ENCODE measurements at regions not wholly inside any gene's neighbourhood (a gene's known extent, or its start where the extent isn't known, plus 50 kb on each side); places are given as distances from the start of the nearest gene placed in this dataset.

- Histone ChIP-seq H3K4me1 (ENCODE audit: insufficient read depth, low read length) (no peaks in the 10 kb centered on the region), H4K20me1 (ENCODE audit: insufficient read depth, low read length) (no peaks in the 10 kb centered on the region), H3K4me3 (ENCODE audit: low read depth in 1 of 2, low read length in 2 of 2) (no peak overlapping the region), H3K27me3 (ENCODE audit: insufficient read depth, low read length, poor library complexity) (peaks cover 8% of the 10 kb centered on the region), H3K9me3 (ENCODE audit: insufficient read depth, low read length, severe bottlenecking) (no peaks in the 10 kb centered on the region), H3K4me2 (ENCODE audit: insufficient read depth, low read length) (no peak overlapping the region), H3K79me2 (ENCODE audit: insufficient read depth, low read length) (no peaks in the 10 kb centered on the region), H3K36me3 (ENCODE audit: insufficient read depth, low read length) (no peaks in the 10 kb centered on the region), H2AFZ (ENCODE audit: low read depth, low read length) (no peak overlapping the region), H3K9ac (ENCODE audit: low read depth, low read length) (no peak overlapping the region), H3K27ac (ENCODE audit: low read length) (no peak overlapping the region)
- ATAC-seq (ENCODE audit: insufficient read depth, low read depth) (no peak), DNase-seq (no peak)
- TF ChIP-seq EZH2 (IDR thresholded peaks at IDR 0.05; ENCODE audit: borderline replicate concordance, low read depth, low read length, severe bottlenecking) (no peak), CTCF (IDR thresholded peaks at IDR 0.05; ENCODE audit: borderline replicate concordance, extremely low read depth, low read length, poor library complexity, severe bottlenecking) (no peak)
Measured at GRCh38 chr14:36426113-36426512, 93.9 kb downstream of the NKX2-1 start.

- Histone ChIP-seq H3K27me3 (ENCODE audit: insufficient read depth, low read length, poor library complexity) (peaks cover 8% of the 10 kb centered on the region), H3K36me3 (ENCODE audit: insufficient read depth, low read length) (no peaks in the 10 kb centered on the region), H3K9me3 (ENCODE audit: insufficient read depth, low read length, severe bottlenecking) (no peaks in the 10 kb centered on the region), H3K27ac (ENCODE audit: low read length) (no peak overlapping the region), H3K4me2 (ENCODE audit: insufficient read depth, low read length) (no peak overlapping the region), H4K20me1 (ENCODE audit: insufficient read depth, low read length) (no peaks in the 10 kb centered on the region), H3K4me1 (ENCODE audit: insufficient read depth, low read length) (no peaks in the 10 kb centered on the region), H2AFZ (ENCODE audit: low read depth, low read length) (no peak overlapping the region), H3K4me3 (ENCODE audit: low read depth in 1 of 2, low read length in 2 of 2) (no peak overlapping the region), H3K79me2 (ENCODE audit: insufficient read depth, low read length) (no peaks in the 10 kb centered on the region), H3K9ac (ENCODE audit: low read depth, low read length) (no peak overlapping the region)
- TF ChIP-seq CTCF (IDR thresholded peaks at IDR 0.05; ENCODE audit: borderline replicate concordance, extremely low read depth, low read length, poor library complexity, severe bottlenecking) (no peak), EZH2 (IDR thresholded peaks at IDR 0.05; ENCODE audit: borderline replicate concordance, low read depth, low read length, severe bottlenecking) (no peak)
- no peak for DNase-seq
- no peak for ATAC-seq (ENCODE audit: insufficient read depth, low read depth)
Measured at GRCh38 chr14:36424478-36425102, 95.4 kb downstream of the NKX2-1 start.

GRCh38 chr14:36423430-36423829 lies 96.6 kb downstream of the NKX2-1 start:
- Histone ChIP-seq H2AFZ (ENCODE audit: low read depth, low read length) (no peak overlapping the region), H3K9ac (ENCODE audit: low read depth, low read length) (no peak overlapping the region), H3K79me2 (ENCODE audit: insufficient read depth, low read length) (no peaks in the 10 kb centered on the region), H3K4me2 (ENCODE audit: insufficient read depth, low read length) (no peak overlapping the region), H3K4me3 (ENCODE audit: low read depth in 1 of 2, low read length in 2 of 2) (no peak overlapping the region), H3K4me1 (ENCODE audit: insufficient read depth, low read length) (no peaks in the 10 kb centered on the region), H3K27ac (ENCODE audit: low read length) (no peak overlapping the region), H3K27me3 (ENCODE audit: insufficient read depth, low read length, poor library complexity) (peaks cover 8% of the 10 kb centered on the region), H3K36me3 (ENCODE audit: insufficient read depth, low read length) (no peaks in the 10 kb centered on the region), H3K9me3 (ENCODE audit: insufficient read depth, low read length, severe bottlenecking) (no peaks in the 10 kb centered on the region), H4K20me1 (ENCODE audit: insufficient read depth, low read length) (no peaks in the 10 kb centered on the region)
- DNase-seq (no peak), ATAC-seq (ENCODE audit: insufficient read depth, low read depth) (no peak)
- TF ChIP-seq EZH2 (IDR thresholded peaks at IDR 0.05; ENCODE audit: borderline replicate concordance, low read depth, low read length, severe bottlenecking) (no peak), CTCF (IDR thresholded peaks at IDR 0.05; ENCODE audit: borderline replicate concordance, extremely low read depth, low read length, poor library complexity, severe bottlenecking) (no peak)

Data from DND-41 (cell line).